ENCODE measurements at regions not wholly inside any gene's neighbourhood (a gene's known extent, or its start where the extent isn't known, plus 50 kb on each side); places are given as distances from the start of the nearest gene placed in this dataset.

DNA sequence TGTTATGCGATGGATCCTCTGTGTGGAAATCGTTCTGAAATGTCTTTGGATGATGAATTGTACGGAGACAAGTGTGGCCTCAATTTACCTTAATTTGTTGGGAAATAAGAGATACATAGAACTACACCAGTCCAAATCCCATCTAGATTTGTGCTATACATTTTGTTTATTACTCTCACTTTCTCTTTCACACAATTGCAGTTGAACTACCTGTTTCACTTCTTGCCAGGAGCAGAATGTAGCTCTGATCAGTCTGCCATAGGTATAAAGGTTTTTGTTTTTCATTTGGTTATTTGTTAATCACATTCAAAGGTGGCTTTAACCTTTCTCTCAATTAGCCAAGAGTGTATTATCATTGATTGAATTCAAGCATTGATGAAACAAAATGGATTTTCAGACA lies 268.2 kb downstream of the SNAPC1 start:
- Histone ChIP-seq H3K4me3 (ENCODE audit: insufficient read depth, low read depth, low read length) (no peak overlapping the region), H3K9me3 (ENCODE audit: control insufficient read depth, low read length) (no peaks in the 10 kb centered on the region), H3K27ac (ENCODE audit: insufficient read depth, low read depth, low read length, poor library complexity, severe bottlenecking) (no peak overlapping the region), H3K4me1 (ENCODE audit: control insufficient read depth, insufficient read depth, low read length) (no peaks in the 10 kb centered on the region), H3K36me3 (ENCODE audit: control insufficient read depth, insufficient read depth, low read length) (no peaks in the 10 kb centered on the region), H3K27me3 (ENCODE audit: control insufficient read depth, insufficient read depth, low read length, poor library complexity, severe bottlenecking) (no peaks in the 10 kb centered on the region)
- WGBS, 2 experiments: 94 to 98% methylated on average over 3 of the region's 3 CpGs

DNA sequence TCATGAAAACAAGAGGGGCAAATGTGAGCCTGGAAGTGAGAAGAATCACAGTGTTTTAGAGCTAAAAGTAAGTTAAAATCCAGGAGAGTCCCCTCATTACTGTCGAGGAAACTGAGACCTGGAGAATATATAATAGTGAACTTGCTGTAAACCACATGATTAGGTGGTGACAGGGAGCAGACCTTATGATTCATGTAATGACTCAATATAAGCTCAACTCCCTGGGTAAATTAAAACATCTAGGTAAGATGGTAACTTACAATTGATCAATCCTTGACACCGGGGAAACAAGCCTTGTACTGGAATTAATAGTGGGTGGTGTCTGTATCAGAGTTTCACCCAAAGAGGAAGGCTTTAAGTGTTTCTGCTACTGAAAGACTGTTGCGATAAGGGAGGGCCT lies 269.3 kb downstream of the SNAPC1 start:
- no peak overlapping the region for H3K4me3 ChIP-seq (ENCODE audit: insufficient read depth, low read depth, low read length)
- no peak overlapping the region for H3K27ac ChIP-seq (ENCODE audit: insufficient read depth, low read depth, low read length, poor library complexity, severe bottlenecking)
- H3K36me3 ChIP-seq (ENCODE audit: control insufficient read depth, insufficient read depth, low read length): no peaks in the 10 kb centered on the region
- H3K27me3 ChIP-seq (ENCODE audit: control insufficient read depth, insufficient read depth, low read length, poor library complexity, severe bottlenecking): no peaks in the 10 kb centered on the region
- H3K9me3 ChIP-seq (ENCODE audit: control insufficient read depth, low read length): no peaks in the 10 kb centered on the region
- no peaks in the 10 kb centered on the region for H3K4me1 ChIP-seq (ENCODE audit: control insufficient read depth, insufficient read depth, low read length)
- 90 to 97% methylated on average over 3 of the region's 3 CpGs for WGBS, 2 experiments

DNA sequence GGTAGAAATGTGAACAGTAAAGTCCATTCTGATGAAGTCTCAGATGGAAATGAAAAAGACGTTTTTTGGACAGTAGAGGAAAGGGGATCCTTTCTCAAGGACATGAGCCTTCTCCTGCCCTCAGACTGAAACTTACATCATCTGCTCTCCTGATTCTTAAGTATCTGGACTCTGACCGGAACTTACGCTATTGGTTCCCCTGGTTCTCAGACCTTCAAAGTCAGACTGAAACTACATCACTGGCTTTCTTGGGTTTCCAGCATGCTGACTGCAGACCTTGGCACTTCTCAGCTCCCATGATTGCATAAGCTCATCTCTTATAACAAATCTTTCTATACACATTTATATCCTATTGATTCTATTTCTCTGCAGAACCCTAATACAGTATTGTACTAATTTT lies 291.0 kb downstream of the SNAPC1 start:
- 90 to 91% methylated on average over 3 of the region's 3 CpGs for WGBS, 2 experiments
- Histone ChIP-seq H3K27ac (ENCODE audit: insufficient read depth, low read depth, low read length, poor library complexity, severe bottlenecking) (no peak overlapping the region), H3K4me1 (ENCODE audit: control insufficient read depth, insufficient read depth, low read length) (peaks cover 6% of the 10 kb centered on the region), H3K27me3 (ENCODE audit: control insufficient read depth, insufficient read depth, low read length, poor library complexity, severe bottlenecking) (no peaks in the 10 kb centered on the region), H3K36me3 (ENCODE audit: control insufficient read depth, insufficient read depth, low read length) (no peaks in the 10 kb centered on the region), H3K9me3 (ENCODE audit: control insufficient read depth, low read length) (no peaks in the 10 kb centered on the region), H3K4me3 (ENCODE audit: insufficient read depth, low read depth, low read length) (no peak overlapping the region)

DNA sequence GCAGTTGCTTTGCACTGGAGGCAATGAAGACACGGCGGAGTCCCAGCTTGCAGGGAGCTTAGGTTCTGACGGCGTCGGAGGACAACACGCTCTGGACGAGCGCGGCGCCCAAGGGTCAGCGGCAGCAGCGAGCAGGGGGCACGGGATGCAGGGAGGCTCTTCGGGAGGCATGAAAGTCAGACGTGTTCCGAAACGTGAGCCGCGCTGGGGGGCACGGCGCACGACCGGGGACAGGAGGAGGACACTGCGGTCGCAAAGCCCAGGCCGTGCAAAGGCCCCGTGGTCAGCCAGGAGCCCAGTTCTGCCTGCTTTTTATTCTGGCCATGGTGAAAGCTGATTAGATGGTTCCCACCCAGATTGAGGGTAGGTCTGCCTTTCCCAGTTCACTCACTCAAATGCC lies 294.6 kb downstream of the SNAPC1 start:
- Histone ChIP-seq H3K27ac (ENCODE audit: insufficient read depth, low read depth, low read length, poor library complexity, severe bottlenecking) (no peak overlapping the region), H3K27me3 (ENCODE audit: control insufficient read depth, insufficient read depth, low read length, poor library complexity, severe bottlenecking) (no peaks in the 10 kb centered on the region), H3K9me3 (ENCODE audit: control insufficient read depth, low read length) (no peaks in the 10 kb centered on the region), H3K4me3 (ENCODE audit: insufficient read depth, low read depth, low read length) (no peak overlapping the region), H3K36me3 (ENCODE audit: control insufficient read depth, insufficient read depth, low read length) (no peaks in the 10 kb centered on the region), H3K4me1 (ENCODE audit: control insufficient read depth, insufficient read depth, low read length) (peaks cover 6% of the 10 kb centered on the region)
- 96% methylated on average over 27 of the region's 27 CpGs for WGBS, 2 experiments

DNA sequence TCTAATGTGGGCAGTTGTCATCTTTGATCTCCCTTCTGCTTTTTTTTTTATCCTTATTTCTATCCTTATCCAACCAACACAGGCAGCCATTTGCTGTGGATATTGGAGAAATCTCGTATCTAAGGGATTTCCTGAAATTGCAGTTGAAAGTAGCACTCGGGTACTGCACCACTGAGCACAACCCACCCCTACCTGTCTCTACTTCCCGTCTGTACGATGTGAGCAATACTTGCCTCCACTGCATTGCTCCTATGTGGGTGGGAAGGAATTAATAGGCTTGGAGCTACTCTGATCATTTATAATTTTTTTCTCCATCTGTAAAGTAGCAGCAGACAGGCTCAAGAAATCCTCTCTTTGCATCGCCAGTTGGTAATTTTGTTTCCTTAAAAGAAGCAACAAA lies 300.4 kb downstream of the SNAPC1 start:
- no peaks in the 10 kb centered on the region for H3K36me3 ChIP-seq (ENCODE audit: control insufficient read depth, insufficient read depth, low read length)
- 83 to 93% methylated on average over 3 to 5 of the region's 5 CpGs for WGBS, 2 experiments
- H3K9me3 ChIP-seq (ENCODE audit: control insufficient read depth, low read length): no peaks in the 10 kb centered on the region
- no peak overlapping the region for H3K27ac ChIP-seq (ENCODE audit: insufficient read depth, low read depth, low read length, poor library complexity, severe bottlenecking)
- no peaks in the 10 kb centered on the region for H3K4me1 ChIP-seq (ENCODE audit: control insufficient read depth, insufficient read depth, low read length)
- no peak overlapping the region for H3K4me3 ChIP-seq (ENCODE audit: insufficient read depth, low read depth, low read length)
- no peaks in the 10 kb centered on the region for H3K27me3 ChIP-seq (ENCODE audit: control insufficient read depth, insufficient read depth, low read length, poor library complexity, severe bottlenecking)

DNA sequence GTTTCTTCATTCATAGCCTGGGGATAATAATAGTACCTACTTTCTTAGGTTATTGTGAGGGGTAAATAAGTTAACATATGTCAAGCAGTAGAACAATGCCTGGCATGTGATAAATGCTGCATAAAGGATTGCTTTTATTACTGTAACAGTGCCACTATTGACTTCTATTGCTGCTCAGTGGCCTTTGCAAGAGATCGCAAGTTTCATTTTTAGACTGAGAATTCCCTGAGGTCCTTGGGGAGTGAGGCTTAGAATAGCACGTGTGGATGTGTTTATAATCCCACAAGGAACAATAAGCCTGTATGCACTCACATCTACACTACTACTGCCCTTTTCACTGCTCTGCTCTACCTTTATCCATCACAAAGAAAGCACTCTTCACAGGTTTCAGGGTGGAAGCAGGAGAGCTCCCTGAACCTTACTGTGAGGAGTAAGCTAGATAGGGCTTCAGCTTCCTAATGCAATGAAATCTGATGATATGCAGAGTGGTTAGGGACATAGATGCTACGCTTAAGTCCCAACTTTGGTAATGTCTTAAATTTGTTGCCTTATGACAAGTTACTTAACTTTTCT lies 302.6 kb downstream of the SNAPC1 start:
- H3K9me3 ChIP-seq (ENCODE audit: control insufficient read depth, low read length): no peaks in the 10 kb centered on the region
- no peaks in the 10 kb centered on the region for H3K36me3 ChIP-seq (ENCODE audit: control insufficient read depth, insufficient read depth, low read length)
- no peaks in the 10 kb centered on the region for H3K27me3 ChIP-seq (ENCODE audit: control insufficient read depth, insufficient read depth, low read length, poor library complexity, severe bottlenecking)
- H3K4me3 ChIP-seq (ENCODE audit: insufficient read depth, low read depth, low read length): no peak overlapping the region
- 60 to 71% methylated on average over 2 to 3 of the region's 3 CpGs for WGBS, 2 experiments
- no peaks in the 10 kb centered on the region for H3K4me1 ChIP-seq (ENCODE audit: control insufficient read depth, insufficient read depth, low read length)
- no peak overlapping the region for H3K27ac ChIP-seq (ENCODE audit: insufficient read depth, low read depth, low read length, poor library complexity, severe bottlenecking)

DNA sequence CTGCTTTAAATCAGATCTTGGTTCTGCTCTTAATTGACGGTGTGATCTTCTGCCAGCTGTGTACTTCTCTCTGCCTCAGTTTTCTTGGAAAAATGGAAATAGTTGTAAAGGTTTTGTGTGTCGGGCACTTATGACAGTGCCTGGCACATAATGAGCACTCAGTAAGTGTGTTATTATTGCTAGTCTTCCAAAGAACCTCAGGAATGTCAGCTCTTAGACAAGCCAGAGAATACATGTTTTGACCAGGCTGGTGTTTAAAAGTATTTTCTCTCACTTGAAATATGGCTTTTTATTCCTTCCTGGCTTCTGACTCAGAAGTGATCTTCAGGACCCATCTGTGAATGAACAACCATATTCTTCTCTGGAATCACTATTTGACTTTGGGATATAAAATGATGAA lies 304.1 kb downstream of the SNAPC1 start:
- H3K4me1 ChIP-seq (ENCODE audit: control insufficient read depth, insufficient read depth, low read length): no peaks in the 10 kb centered on the region
- H3K4me3 ChIP-seq (ENCODE audit: insufficient read depth, low read depth, low read length): no peak overlapping the region
- no peaks in the 10 kb centered on the region for H3K36me3 ChIP-seq (ENCODE audit: control insufficient read depth, insufficient read depth, low read length)
- no peaks in the 10 kb centered on the region for H3K27me3 ChIP-seq (ENCODE audit: control insufficient read depth, insufficient read depth, low read length, poor library complexity, severe bottlenecking)
- H3K27ac ChIP-seq (ENCODE audit: insufficient read depth, low read depth, low read length, poor library complexity, severe bottlenecking): no peak overlapping the region
- 91 to 99% methylated on average over 2 of the region's 2 CpGs for WGBS, 2 experiments
- H3K9me3 ChIP-seq (ENCODE audit: control insufficient read depth, low read length): no peaks in the 10 kb centered on the region

DNA sequence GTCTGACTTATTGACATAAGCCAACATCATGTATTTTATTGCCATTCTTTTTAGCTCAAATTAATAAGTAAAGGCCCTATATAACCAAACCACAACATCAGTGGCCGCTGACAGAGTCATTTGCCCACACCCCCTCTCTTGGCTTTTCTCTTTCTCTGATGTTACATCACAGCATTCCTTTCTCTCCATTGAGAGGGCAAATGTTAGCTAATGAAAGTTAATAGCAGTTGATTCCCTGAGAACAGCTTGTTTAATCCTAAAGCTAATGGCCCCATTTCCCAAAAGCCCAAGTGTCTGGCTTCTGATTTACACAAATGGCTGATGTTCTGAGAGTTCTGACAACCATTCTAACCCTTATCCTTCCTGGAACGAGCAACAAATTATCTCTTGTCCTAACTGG lies 308.8 kb downstream of the SNAPC1 start:
- H3K36me3 ChIP-seq (ENCODE audit: control insufficient read depth, insufficient read depth, low read length): no peaks in the 10 kb centered on the region
- no peak overlapping the region for H3K27ac ChIP-seq (ENCODE audit: insufficient read depth, low read depth, low read length, poor library complexity, severe bottlenecking)
- WGBS, 2 experiments: 85 to 88% methylated on average over 1 of the region's 2 CpGs

DNA sequence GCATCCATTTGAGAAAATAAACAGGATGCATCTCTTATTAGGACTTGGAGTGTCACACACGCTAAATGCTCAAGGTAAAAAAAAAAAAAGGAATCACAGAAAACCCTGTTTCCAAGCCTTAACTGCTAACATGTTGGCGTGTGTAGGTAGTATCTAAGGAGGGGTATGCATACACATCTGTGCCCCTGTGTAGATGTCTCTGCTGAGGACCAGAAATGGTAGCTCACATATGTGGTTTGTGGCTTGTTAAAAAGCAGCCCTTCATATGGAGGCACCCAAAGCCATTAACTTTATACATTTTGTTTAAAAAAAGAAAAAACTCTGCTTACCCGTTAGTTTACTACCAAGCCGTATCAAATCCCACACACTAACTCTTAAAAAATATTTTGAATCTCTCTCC lies 314.1 kb downstream of the SNAPC1 start:
- Histone ChIP-seq H3K27ac (ENCODE audit: insufficient read depth, low read depth, low read length, poor library complexity, severe bottlenecking) (no peak overlapping the region), H3K36me3 (ENCODE audit: control insufficient read depth, insufficient read depth, low read length) (no peaks in the 10 kb centered on the region), H3K27me3 (ENCODE audit: control insufficient read depth, insufficient read depth, low read length, poor library complexity, severe bottlenecking) (no peaks in the 10 kb centered on the region), H3K4me1 (ENCODE audit: control insufficient read depth, insufficient read depth, low read length) (no peaks in the 10 kb centered on the region), H3K4me3 (ENCODE audit: insufficient read depth, low read depth, low read length) (no peak overlapping the region), H3K9me3 (ENCODE audit: control insufficient read depth, low read length) (no peaks in the 10 kb centered on the region)
- 92 to 96% methylated on average over 4 of the region's 4 CpGs for WGBS, 2 experiments

More for the DNA sequence above, 308.8 kb downstream of the SNAPC1 start:
- Histone ChIP-seq H3K27me3 (ENCODE audit: control insufficient read depth, insufficient read depth, low read length, poor library complexity, severe bottlenecking) (no peaks in the 10 kb centered on the region), H3K4me1 (ENCODE audit: control insufficient read depth, insufficient read depth, low read length) (no peaks in the 10 kb centered on the region), H3K9me3 (ENCODE audit: control insufficient read depth, low read length) (no peaks in the 10 kb centered on the region), H3K4me3 (ENCODE audit: insufficient read depth, low read depth, low read length) (no peak overlapping the region)

DNA sequence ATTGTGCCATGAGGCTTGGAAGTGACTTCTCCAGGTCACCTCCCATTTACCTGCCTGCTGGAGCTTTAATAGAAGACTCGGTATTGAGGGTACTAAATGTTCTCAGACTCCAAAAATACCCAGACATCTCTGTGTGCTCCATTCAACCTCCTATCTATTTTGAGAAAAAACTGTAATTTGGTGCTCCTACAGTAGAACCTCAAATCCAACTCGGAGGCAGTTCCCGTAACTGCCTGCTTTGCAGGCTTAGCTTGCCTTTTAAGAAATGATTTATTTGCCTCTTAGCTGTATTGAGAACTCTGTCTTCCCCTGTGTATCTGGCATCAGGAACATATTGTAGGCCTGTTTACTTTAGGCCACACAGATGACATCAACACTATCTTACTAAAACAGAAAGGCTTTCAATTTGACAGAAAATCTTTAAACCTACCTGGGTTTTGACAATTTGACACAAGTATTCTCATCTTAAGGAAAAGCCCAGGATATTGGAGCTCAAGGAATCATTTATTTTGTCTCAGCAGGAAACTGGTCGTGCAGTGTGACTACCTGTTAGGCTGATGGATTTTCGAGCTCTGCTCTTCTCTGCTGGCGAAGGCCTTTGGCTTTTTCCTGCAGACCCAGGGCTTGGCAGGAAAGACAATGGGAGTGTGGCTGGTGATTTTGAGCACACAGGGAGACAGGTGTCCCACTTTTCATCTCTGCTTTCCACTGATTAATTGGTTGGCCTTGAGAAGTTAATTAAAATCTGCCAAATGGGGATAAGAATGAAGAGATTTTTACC lies 314.8 kb downstream of the SNAPC1 start:
- Histone ChIP-seq H3K4me1 (ENCODE audit: control insufficient read depth, insufficient read depth, low read length) (no peaks in the 10 kb centered on the region), H3K9me3 (ENCODE audit: control insufficient read depth, low read length) (no peaks in the 10 kb centered on the region), H3K4me3 (ENCODE audit: insufficient read depth, low read depth, low read length) (no peak overlapping the region), H3K27ac (ENCODE audit: insufficient read depth, low read depth, low read length, poor library complexity, severe bottlenecking) (no peak overlapping the region), H3K27me3 (ENCODE audit: control insufficient read depth, insufficient read depth, low read length, poor library complexity, severe bottlenecking) (no peaks in the 10 kb centered on the region), H3K36me3 (ENCODE audit: control insufficient read depth, insufficient read depth, low read length) (no peaks in the 10 kb centered on the region)
- 84 to 86% methylated on average over 6 of the region's 6 CpGs for WGBS, 2 experiments

All from ectodermal cell (in vitro differentiated cells).